ENCODE measurements at regions not wholly inside any gene's neighbourhood (a gene's known extent, or its start where the extent isn't known, plus 50 kb on each side); places are given as distances from the start of the nearest gene placed in this dataset.

- Mint-ChIP-seq H3K4me1 (ENCODE audit: unreplicated experiment) (no peaks in the 10 kb centered on the region), H3K9me3 (ENCODE audit: unreplicated experiment) (no peaks in the 10 kb centered on the region), H3K27me3 (ENCODE audit: unreplicated experiment) (no peaks in the 10 kb centered on the region), H3K27ac (ENCODE audit: unreplicated experiment) (no peak overlapping the region), H3K36me3 (ENCODE audit: low read depth, unreplicated experiment) (no peaks in the 10 kb centered on the region), H3K4me3 (ENCODE audit: unreplicated experiment) (no peak overlapping the region)
- TF ChIP-seq CTCF (IDR thresholded peaks at IDR 0.05; ENCODE audit: unreplicated experiment): no peak
- no peak for DNase-seq (ENCODE audit: low spot score)
Measured at GRCh38 chr2:77602771-77603170, 80.6 kb upstream of the LRRTM4 start.

GRCh38 chr2:77604953-77605929, 83.1 kb upstream of the LRRTM4 start:
- H3K4me1 Mint-ChIP-seq (ENCODE audit: unreplicated experiment): no peaks in the 10 kb centered on the region
- no peak overlapping the region for H3K27ac Mint-ChIP-seq (ENCODE audit: unreplicated experiment)
- no peaks in the 10 kb centered on the region for H3K36me3 Mint-ChIP-seq (ENCODE audit: low read depth, unreplicated experiment)
- no peaks in the 10 kb centered on the region for H3K27me3 Mint-ChIP-seq (ENCODE audit: unreplicated experiment)
- no peaks in the 10 kb centered on the region for H3K9me3 Mint-ChIP-seq (ENCODE audit: unreplicated experiment)
- TF ChIP-seq CTCF (IDR thresholded peaks at IDR 0.05; ENCODE audit: unreplicated experiment): no peak
- no peak for DNase-seq (ENCODE audit: low spot score)
- no peak overlapping the region for H3K4me3 Mint-ChIP-seq (ENCODE audit: unreplicated experiment)

GRCh38 chr2:77608510-77608909, 86.3 kb upstream of the LRRTM4 start:
- TF ChIP-seq CTCF (IDR thresholded peaks at IDR 0.05; ENCODE audit: unreplicated experiment): no peak
- Mint-ChIP-seq H3K27ac (ENCODE audit: unreplicated experiment) (no peak overlapping the region), H3K4me1 (ENCODE audit: unreplicated experiment) (no peaks in the 10 kb centered on the region), H3K27me3 (ENCODE audit: unreplicated experiment) (no peaks in the 10 kb centered on the region), H3K4me3 (ENCODE audit: unreplicated experiment) (no peak overlapping the region), H3K36me3 (ENCODE audit: low read depth, unreplicated experiment) (no peaks in the 10 kb centered on the region), H3K9me3 (ENCODE audit: unreplicated experiment) (no peaks in the 10 kb centered on the region)
- no peak for DNase-seq (ENCODE audit: low spot score)

- no peak overlapping the region for H3K27ac Mint-ChIP-seq (ENCODE audit: unreplicated experiment)
- no peaks in the 10 kb centered on the region for H3K4me1 Mint-ChIP-seq (ENCODE audit: unreplicated experiment)
- no peaks in the 10 kb centered on the region for H3K36me3 Mint-ChIP-seq (ENCODE audit: low read depth, unreplicated experiment)
- H3K27me3 Mint-ChIP-seq (ENCODE audit: unreplicated experiment): no peaks in the 10 kb centered on the region
- no peaks in the 10 kb centered on the region for H3K9me3 Mint-ChIP-seq (ENCODE audit: unreplicated experiment)
- TF ChIP-seq CTCF (IDR thresholded peaks at IDR 0.05; ENCODE audit: unreplicated experiment): no peak
- H3K4me3 Mint-ChIP-seq (ENCODE audit: unreplicated experiment): no peak overlapping the region
- DNase-seq (ENCODE audit: low spot score): no peak
Measured at GRCh38 chr2:77629539-77629938, 107.4 kb upstream of the LRRTM4 start.

GRCh38 chr2:77631007-77631406, 108.8 kb upstream of the LRRTM4 start:
- H3K9me3 Mint-ChIP-seq (ENCODE audit: unreplicated experiment): no peaks in the 10 kb centered on the region
- H3K27me3 Mint-ChIP-seq (ENCODE audit: unreplicated experiment): no peaks in the 10 kb centered on the region
- H3K27ac Mint-ChIP-seq (ENCODE audit: unreplicated experiment): no peak overlapping the region
- no peak overlapping the region for H3K4me3 Mint-ChIP-seq (ENCODE audit: unreplicated experiment)
- no peak for TF ChIP-seq CTCF (IDR thresholded peaks at IDR 0.05; ENCODE audit: unreplicated experiment)
- H3K4me1 Mint-ChIP-seq (ENCODE audit: unreplicated experiment): no peaks in the 10 kb centered on the region
- no peak for DNase-seq (ENCODE audit: low spot score)
- H3K36me3 Mint-ChIP-seq (ENCODE audit: low read depth, unreplicated experiment): no peaks in the 10 kb centered on the region

All from endothelial cell (in vitro differentiated cells).